ENCODE measurements at regions not wholly inside any gene's neighbourhood (a gene's known extent, or its start where the extent isn't known, plus 50 kb on each side); places are given as distances from the start of the nearest gene placed in this dataset.

GRCh38 chr13:99071666-99072065 is 93.8 kb upstream of the DOCK9 start:
- no peak overlapping the region for H3K4me3 ChIP-seq (ENCODE audit: control insufficient read depth, low read depth, low read length)
- TF ChIP-seq CTCF (conservative IDR thresholded peaks at IDR 0.05; ENCODE audit: control insufficient read depth, insufficient read depth, low read depth, low read length), result no peak
- DNase-seq (ENCODE audit: low read depth), result no peak

- no peak overlapping the region for H3K4me3 ChIP-seq (ENCODE audit: control insufficient read depth, low read depth, low read length)
- TF ChIP-seq CTCF (conservative IDR thresholded peaks at IDR 0.05; ENCODE audit: control insufficient read depth, insufficient read depth, low read depth, low read length), result no peak
Observed at GRCh38 chr13:99072356-99072755, 94.5 kb upstream of the DOCK9 start.

GRCh38 chr13:99072941-99073340 is 95.1 kb upstream of the DOCK9 start:
- no peak overlapping the region for H3K4me3 ChIP-seq (ENCODE audit: control insufficient read depth, low read depth, low read length)
- TF ChIP-seq CTCF (conservative IDR thresholded peaks at IDR 0.05; ENCODE audit: control insufficient read depth, insufficient read depth, low read depth, low read length), result no peak
- no peak for DNase-seq (ENCODE audit: low read depth)

More at GRCh38 chr13:99072356-99072755, 94.5 kb upstream of the DOCK9 start:
- DNase-seq (ENCODE audit: low read depth), result no peak

- DNase-seq (ENCODE audit: low read depth), result no peak
- no peak for TF ChIP-seq CTCF (conservative IDR thresholded peaks at IDR 0.05; ENCODE audit: control insufficient read depth, insufficient read depth, low read depth, low read length)
- H3K4me3 ChIP-seq (ENCODE audit: control insufficient read depth, low read depth, low read length), result no peak overlapping the region
Observed at GRCh38 chr13:99074693-99075092, 96.8 kb upstream of the DOCK9 start.

- H3K4me3 ChIP-seq (ENCODE audit: control insufficient read depth, low read depth, low read length), result no peak overlapping the region
- no peak for DNase-seq (ENCODE audit: low read depth)
- no peak for TF ChIP-seq CTCF (conservative IDR thresholded peaks at IDR 0.05; ENCODE audit: control insufficient read depth, insufficient read depth, low read depth, low read length)
Observed at GRCh38 chr13:99075268-99076191, 97.7 kb upstream of the DOCK9 start.

GRCh38 chr13:99078017-99078771 is 100.3 kb upstream of the DOCK9 start:
- DNase-seq (ENCODE audit: low read depth), result no peak
- no peak overlapping the region for H3K4me3 ChIP-seq (ENCODE audit: control insufficient read depth, low read depth, low read length)
- TF ChIP-seq CTCF (conservative IDR thresholded peaks at IDR 0.05; ENCODE audit: control insufficient read depth, insufficient read depth, low read depth, low read length), result no peak
